ENCODE measurements at regions not wholly inside any gene's neighbourhood (a gene's known extent, or its start where the extent isn't known, plus 50 kb on each side); places are given as distances from the start of the nearest gene placed in this dataset.

- H3K9me3 ChIP-seq (replicated peaks): no peaks in the 10 kb centered on the region
- H3K4me3 ChIP-seq: no peak overlapping the region
- no peak for DNase-seq
- no peaks in the 10 kb centered on the region for H3K36me3 ChIP-seq
- no peaks in the 10 kb centered on the region for H3K27me3 ChIP-seq (ENCODE audit: low read depth)
- peak; percentile 78 for TF ChIP-seq CTCF (IDR thresholded peaks at IDR 0.05; ENCODE audit: borderline replicate concordance)
- intact Hi-C loops (cut with micrococcal nuclease): no loop called here
- H3K27ac ChIP-seq (replicated peaks): no peak overlapping the region
- H3K4me1 ChIP-seq: no peaks in the 10 kb centered on the region
Observed at GRCh38 chr5:42057254-42057690, 132.2 kb downstream of the FBXO4 start.

- intact Hi-C loops (cut with micrococcal nuclease): no loop called here
- Histone ChIP-seq H3K27me3 (ENCODE audit: low read depth) (no peaks in the 10 kb centered on the region), H3K27ac (replicated peaks) (no peak overlapping the region), H3K4me1 (no peaks in the 10 kb centered on the region), H3K36me3 (no peaks in the 10 kb centered on the region), H3K4me3 (no peak overlapping the region), H3K9me3 (replicated peaks) (no peaks in the 10 kb centered on the region)
- DNase-seq: no peak
- no peak for TF ChIP-seq CTCF (IDR thresholded peaks at IDR 0.05; ENCODE audit: borderline replicate concordance)
Observed at GRCh38 chr5:42059291-42059690, 134.2 kb downstream of the FBXO4 start.

GRCh38 chr5:42059778-42060464 is 134.8 kb downstream of the FBXO4 start:
- H3K27ac ChIP-seq (replicated peaks): no peak overlapping the region
- intact Hi-C loops (cut with micrococcal nuclease): no loop called here
- TF ChIP-seq CTCF (IDR thresholded peaks at IDR 0.05; ENCODE audit: borderline replicate concordance): no peak
- H3K27me3 ChIP-seq (ENCODE audit: low read depth): no peaks in the 10 kb centered on the region
- H3K9me3 ChIP-seq (replicated peaks): no peaks in the 10 kb centered on the region
- no peak for DNase-seq
- no peaks in the 10 kb centered on the region for H3K4me1 ChIP-seq
- no peak overlapping the region for H3K4me3 ChIP-seq
- no peaks in the 10 kb centered on the region for H3K36me3 ChIP-seq

GRCh38 chr5:42061121-42061520 is 136.0 kb downstream of the FBXO4 start:
- intact Hi-C loops (cut with micrococcal nuclease): no loop called here
- Histone ChIP-seq H3K36me3 (no peaks in the 10 kb centered on the region), H3K27me3 (ENCODE audit: low read depth) (no peaks in the 10 kb centered on the region), H3K4me1 (no peaks in the 10 kb centered on the region), H3K4me3 (no peak overlapping the region), H3K9me3 (replicated peaks) (no peaks in the 10 kb centered on the region), H3K27ac (replicated peaks) (no peak overlapping the region)
- TF ChIP-seq CTCF (IDR thresholded peaks at IDR 0.05; ENCODE audit: borderline replicate concordance): no peak
- DNase-seq: no peak

GRCh38 chr5:42064821-42065220 is 139.7 kb downstream of the FBXO4 start:
- TF ChIP-seq CTCF (IDR thresholded peaks at IDR 0.05; ENCODE audit: borderline replicate concordance): no peak
- DNase-seq: no peak
- Histone ChIP-seq H3K4me1 (no peaks in the 10 kb centered on the region), H3K27ac (replicated peaks) (no peak overlapping the region), H3K4me3 (no peak overlapping the region), H3K36me3 (no peaks in the 10 kb centered on the region), H3K9me3 (replicated peaks) (no peaks in the 10 kb centered on the region), H3K27me3 (ENCODE audit: low read depth) (no peaks in the 10 kb centered on the region)
- intact Hi-C loops (cut with micrococcal nuclease): no loop called here
